ENCODE measurements at regions not wholly inside any gene's neighbourhood (a gene's known extent, or its start where the extent isn't known, plus 50 kb on each side); places are given as distances from the start of the nearest gene placed in this dataset.

DNA sequence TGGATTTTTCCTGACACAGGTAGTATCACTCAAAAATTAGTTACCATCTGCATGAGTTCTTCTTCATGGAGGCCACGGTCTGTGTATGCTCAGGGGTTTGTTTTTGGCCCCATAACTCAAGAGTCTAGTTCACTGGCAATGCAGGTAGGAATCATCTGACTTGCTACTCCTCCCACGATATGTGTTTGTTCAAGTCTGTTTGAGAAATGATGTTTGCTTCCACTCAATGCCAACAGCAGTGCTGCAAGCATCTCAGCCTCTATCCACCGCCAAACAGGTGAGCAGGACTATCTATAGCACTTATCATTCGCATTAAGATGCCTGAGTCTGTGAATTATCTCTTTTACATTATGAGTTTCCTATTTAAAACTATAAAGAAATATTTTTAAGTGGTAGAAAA is 264.8 kb upstream of the PTGER4 start:
- TF ChIP-seq CTCF (IDR thresholded peaks at IDR 0.05) (no peak), POLR2A (IDR thresholded peaks at IDR 0.05) (no peak)
